K562 (cell line): ENCODE measurements at regions not wholly inside any gene's neighbourhood (a gene's known extent, or its start where the extent isn't known, plus 50 kb on each side); places are given as distances from the start of the nearest gene placed in this dataset.

ENCODE experiments used
- ATAC-seq: fragments of 200-7000 bp; cut with Tn5 transposase; 3 replicates; pipeline ENCODE4 v1.9.1; 2020; ENCODE audit warnings: moderate library complexity
- BruUV-seq: library from RNA; stranded (reverse); fragments of 400-500 nt; replicated peaks from 2 replicates; lab custom pipeline; 2021; lab: Mats Ljungman, UMichigan
- CTCF ChIA-PET: fragments of 300-600 bp; formaldehyde crosslinking; extraction: SDS; loops from one replicate; lab custom pipeline; 2021; ENCODE audit warnings: low intra/inter-chr PET ratio; lab: Yijun Ruan, JAX
- POLR2A ChIA-PET: fragments of 300-600, 350-650 bp; sonication (Branson Sonifier 250); formaldehyde crosslinking; extraction: SDS; loops from one replicate; lab custom pipeline; 2021; ENCODE audit warnings: antibody characterized with exemption, inconsistent platforms; lab: Yijun Ruan, JAX
- DNase-seq, 4 experiments: peaks; one replicate each; pipeline versions ENCODE4 v3.0.0 to v3.0.0-alpha.2; 2011 to 2018; ENCODE audit warnings: low spot score in 3 of 4, mixed read lengths in 3 of 4; ENCODE audit errors: extremely low read depth in 1 of 4
- FAIRE-seq: peaks from 2 replicates; lab custom pipeline; 2011; peaks lifted over from hg19 to GRCh38; lab: Jason Lieb, UNC
- H2AFZ ChIP-seq: 2 replicates; pipeline ENCODE4 v1.6.0; 2011; ENCODE audit warnings: low read depth, low read length, control low read depth, inconsistent platforms
- H3K27ac ChIP-seq: fragments of 200-600 bp; 3 replicates; pipeline ENCODE4 v1.8.0; 2011; ENCODE audit warnings: low read depth, mild to moderate bottlenecking, control low read depth, inconsistent platforms, low read length, moderate library complexity, mixed read lengths; ENCODE audit errors: extremely low read depth
- H3K27me3 ChIP-seq, 2 experiments: fragments of 300-600 bp in 1 of 2; 2 replicates in 1 of 2; 3 replicates in 1 of 2; pipeline versions ENCODE4 v1.6.0 to v1.8.0; 2011; ENCODE audit warnings: inconsistent platforms in 2 of 2, low read length in 2 of 2, mild to moderate bottlenecking in 1 of 2, mixed read lengths in 1 of 2, moderate library complexity in 1 of 2; ENCODE audit not compliant: control insufficient read depth in 2 of 2, insufficient read depth in 2 of 2
- H3K36me3 ChIP-seq: fragments of 300-600 bp; 3 replicates; pipeline ENCODE4 v1.8.0; 2011; ENCODE audit warnings: mild to moderate bottlenecking, low read length, inconsistent platforms; ENCODE audit not compliant: control insufficient read depth, insufficient read depth
- H3K4me1 ChIP-seq, 2 experiments: fragments of 200-600 bp in 1 of 2; replicated peaks in 1 of 2; 2 replicates in 1 of 2; 3 replicates in 1 of 2; pipeline versions ENCODE4 v1.5.1 to v1.8.0; 2011; ENCODE audit warnings: inconsistent platforms in 2 of 2, low read length in 2 of 2, mild to moderate bottlenecking in 1 of 2, mixed read lengths in 1 of 2, moderate library complexity in 1 of 2; ENCODE audit not compliant: control insufficient read depth in 2 of 2, insufficient read depth in 2 of 2
- H3K4me2 ChIP-seq: 2 replicates; pipeline ENCODE4 v1.6.1; 2011; ENCODE audit warnings: low read length, control low read depth, inconsistent platforms, mixed read lengths; ENCODE audit not compliant: insufficient read depth
- H3K4me3 ChIP-seq: fragments of 200-600 bp; sonication (generic), shearing (Covaris generic); 2 replicates; pipeline ENCODE4 v1.5.1; 2016; ENCODE audit warnings: control low read depth, inconsistent platforms
- H3K79me2 ChIP-seq: fragments of 200-600 bp; 3 replicates; pipeline ENCODE4 v1.8.0; 2011; ENCODE audit warnings: low read length, inconsistent platforms; ENCODE audit not compliant: control insufficient read depth, insufficient read depth
- H3K9ac ChIP-seq, 2 experiments: 2 replicates each; pipeline versions ENCODE4 v1.6.0 to v1.6.1; 2011; ENCODE audit warnings: low read depth in 2 of 2, low read length in 2 of 2, control low read depth in 1 of 2, inconsistent platforms in 1 of 2, mild to moderate bottlenecking in 1 of 2, mixed read lengths in 1 of 2; ENCODE audit not compliant: insufficient read depth in 1 of 2
- H3K9me1 ChIP-seq: one replicate; pipeline ENCODE4 v1.6.0; 2011; ENCODE audit warnings: inconsistent platforms, mild to moderate bottlenecking, low read length, moderate library complexity; ENCODE audit not compliant: control insufficient read depth, insufficient read depth
- H3K9me3 ChIP-seq: replicated peaks from 2 replicates; pipeline ENCODE4 v1.5.1; 2011; ENCODE audit warnings: low read depth, low read length, inconsistent platforms; ENCODE audit not compliant: control insufficient read depth, insufficient read depth
- H4K20me1 ChIP-seq: replicated peaks from 2 replicates; pipeline ENCODE4 v1.6.1; 2011; ENCODE audit warnings: low read length, inconsistent platforms, mixed read lengths; ENCODE audit not compliant: control insufficient read depth, insufficient read depth
- ARID1B ChIP-seq: fragments of 450-650 bp; IDR thresholded peaks from 2 replicates; pipeline ENCODE4 v1.6.1; 2016; ENCODE audit warnings: antibody characterized with exemption, mild to moderate bottlenecking, inconsistent platforms
- C11orf30 ChIP-seq: fragments of 450-650 bp; IDR thresholded peaks from 2 replicates; pipeline ENCODE4 v1.6.1; 2016; ENCODE audit warnings: low read depth, mild to moderate bottlenecking
- EP400 ChIP-seq: fragments of 450-650 bp; IDR thresholded peaks from 2 replicates; pipeline ENCODE4 v1.6.1; 2017; ENCODE audit warnings: antibody characterized with exemption, mild to moderate bottlenecking, moderate library complexity
- MAFF ChIP-seq: IDR thresholded peaks from 2 replicates; pipeline ENCODE4 v1.6.1; 2012; ENCODE audit warnings: low read length, improper control_type of control experiment
- MAFG ChIP-seq: fragments of 450-650 bp; conservative IDR thresholded peaks from 2 replicates; pipeline ENCODE4 v1.6.1; 2016; ENCODE audit warnings: missing genetic modification characterization, missing compliant biosample characterization
- MAFK ChIP-seq: IDR thresholded peaks from 2 replicates; pipeline ENCODE4 v1.6.1; 2011; ENCODE audit warnings: low read length, improper control_type of control experiment
- ZBTB43 ChIP-seq: sonication (generic); formaldehyde crosslinking; IDR thresholded peaks from 2 replicates; pipeline ENCODE4 v1.8.0; 2023; ENCODE audit warnings: mild to moderate bottlenecking, missing genetic modification reagents
- ZBTB7A ChIP-seq: IDR thresholded peaks from 2 replicates; pipeline ENCODE4 v1.6.1; 2011; ENCODE audit warnings: low read depth, mild to moderate bottlenecking, low read length, moderate library complexity, borderline replicate concordance; ENCODE audit not compliant: control insufficient read depth
- ZNF316 ChIP-seq: fragments of 450-650 bp; IDR thresholded peaks from 2 replicates; pipeline ENCODE4 v1.6.1; 2016
- ZNF431 ChIP-seq: sonication (generic); formaldehyde crosslinking; IDR thresholded peaks from 2 replicates; pipeline ENCODE4 v1.8.0; 2022; ENCODE audit warnings: mild to moderate bottlenecking, missing genetic modification reagents
- WGBS: fragments of 100-300 bp; shearing (Covaris generic); methylation state at CpG from one replicate; pipeline ENCODE4 v1.1.6; 2016; ENCODE audit warnings: low coverage, mixed read lengths; ENCODE audit not compliant: insufficient coverage; ENCODE audit errors: missing lambda C conversion rate; 5-methylcytosine and 5-hydroxymethylcytosine counted together
- in situ Hi-C: fragments of 300-500 bp; cut with MboI; formaldehyde crosslinking; loops from 4 replicates; pipeline ENCODE4 v1.15.0; 2018; ENCODE audit warnings: inconsistent platforms, mixed read lengths
- intact Hi-C: fragments of 100-400 bp; cut with micrococcal nuclease; formaldehyde crosslinking; loops from 2 replicates; pipeline ENCODE4 v1.14.2; 2022

GRCh38 chr4:174438711-174439110 is 83.6 kb downstream of the HPGD start:
- H3K4me1 ChIP-seq = 0 out of 5 replicates have a peak, but pooled peaks cover 0 to 4% of the 10 kb centered on the region in 2 experiments
- no peaks in the 10 kb centered on the region for H3K79me2 ChIP-seq
- no peak for ATAC-seq
- H3K9ac ChIP-seq = no peak overlapping the region
- H4K20me1 ChIP-seq = no peaks in the 10 kb centered on the region
- no peak overlapping the region for H3K4me3 ChIP-seq
- no peak overlapping the region for H3K27ac ChIP-seq
- H3K36me3 ChIP-seq = no peaks in the 10 kb centered on the region
- no peak overlapping the region for H3K4me2 ChIP-seq
- no peaks in the 10 kb centered on the region for H3K9me3 ChIP-seq
- H3K9me1 ChIP-seq = no peaks in the 10 kb centered on the region
- 92% methylated on average over 7 of the region's 7 CpGs for whole genome bisulfite sequencing
- in situ Hi-C loops = no loop called here
- POLR2A ChIA-PET = no interaction called here
- no TSS peak for BruUV-seq
- H3K27me3 ChIP-seq = no peaks in the 10 kb centered on the region
- TF ChIP-seq ZBTB43 (CRISPR knock-in tag) = no peak
- peak; percentile 95 for TF ChIP-seq MAFF
- TF ChIP-seq EP400 = no peak
- TF ChIP-seq MAFG (tag) = peak; percentile 83
- peak; percentile 96 for TF ChIP-seq MAFK
- no peak for TF ChIP-seq ZNF431 (CRISPR knock-in tag)
- TF ChIP-seq ZBTB7A = no peak
- TF ChIP-seq ZNF316 = peak; percentile 91
- no peak for TF ChIP-seq ARID1B
- peak; percentile 85 for TF ChIP-seq C11orf30
- TF ChIP-seq, all 486 proteins: peak for 5
- CTCF ChIA-PET = no interaction called here
- no peak for DNase-seq
- FAIRE-seq = no peak
- intact Hi-C loops = no loop called here
- H2AFZ ChIP-seq = no peak overlapping the region
